HL-60 (cell line): ENCODE measurements at regions not wholly inside any gene's neighbourhood (a gene's known extent, or its start where the extent isn't known, plus 50 kb on each side); places are given as distances from the start of the nearest gene placed in this dataset.
A peak's percentile ranks its signal among the peaks of the same experiment; 100 is the strongest.
"Not testable (repeated sequence)": the region's sequence is repeated elsewhere in the genome, so short reads cannot be mapped to it uniquely, and the experiment has no call there.

Experiments used
- DNase-seq, 2 experiments: peaks; one replicate each; pipeline ENCODE4 v3.0.0-alpha.2; 2010 to 2020; ENCODE audit warnings: low read depth in 1 of 2, low spot score in 1 of 2
- H3K27ac ChIP-seq: fragments of 250-450 bp; sonication (Bioruptor Pico); replicated peaks from 2 replicates; pipeline ENCODE4 v1.5.1; 2020; ENCODE audit warnings: mild to moderate bottlenecking, moderate library complexity
- H3K27me3 ChIP-seq: fragments of 250-450 bp; sonication (Bioruptor Pico); 2 replicates; pipeline ENCODE4 v1.5.1; 2021; ENCODE audit warnings: mild to moderate bottlenecking, moderate library complexity; ENCODE audit not compliant: insufficient read depth, poor library complexity, severe bottlenecking
- H3K4me3 ChIP-seq: replicated peaks from 2 replicates; pipeline ENCODE4 v1.5.1; 2011; ENCODE audit warnings: mild to moderate bottlenecking, control low read depth, low read length; ENCODE audit not compliant: insufficient read depth
- GABPA ChIP-seq: IDR thresholded peaks from 2 replicates; pipeline ENCODE4 v1.6.1; 2012; ENCODE audit warnings: low read depth
- POLR2AphosphoS5 ChIP-seq: IDR thresholded peaks from 2 replicates; pipeline ENCODE4 v1.6.1; 2012; ENCODE audit warnings: low read depth
- SPI1 ChIP-seq: IDR thresholded peaks from 2 replicates; pipeline ENCODE4 v1.6.1; 2012; ENCODE audit warnings: low read depth, mild to moderate bottlenecking, borderline replicate concordance
- TF ChIP-seq, protein P1 (sequence below): IDR thresholded peaks from one replicate; pipeline ENCODE4 v1.5.1; 2011; ENCODE audit warnings: low read length, control low read depth, inconsistent platforms; ENCODE audit not compliant: insufficient read depth
- TF ChIP-seq, protein P2 (sequence below): IDR thresholded peaks from 2 replicates; pipeline ENCODE4 v1.6.1; 2012; ENCODE audit warnings: low read depth; ENCODE audit not compliant: insufficient replicate concordance

DNA sequence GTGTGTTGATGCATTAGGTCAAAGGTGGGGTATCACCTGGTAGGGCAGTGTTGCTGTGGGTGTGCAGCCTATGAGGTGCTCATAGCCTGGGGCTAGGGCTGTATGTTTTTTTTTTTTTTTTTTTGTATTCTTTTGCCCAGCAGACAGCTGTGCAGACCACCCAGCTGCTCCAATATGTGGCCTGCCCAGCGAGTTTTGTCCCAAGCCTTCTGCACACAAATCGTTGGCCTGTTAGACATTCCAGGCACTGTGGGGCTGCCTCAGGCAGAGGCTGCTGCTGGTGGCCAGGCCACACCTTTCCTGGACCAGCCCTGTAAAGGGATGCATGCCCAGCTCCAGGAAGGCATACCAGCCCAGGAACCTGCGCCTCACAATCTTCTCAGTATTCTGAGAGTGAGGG lies 348.5 kb downstream of the JRKL start:
- no peaks in the 10 kb centered on the region for H3K27me3 ChIP-seq
- H3K4me3 ChIP-seq: no peak overlapping the region
- DNase-seq: no peak
- no peak overlapping the region for H3K27ac ChIP-seq
- no peak for TF ChIP-seq GABPA
- TF ChIP-seq, protein P1, sequence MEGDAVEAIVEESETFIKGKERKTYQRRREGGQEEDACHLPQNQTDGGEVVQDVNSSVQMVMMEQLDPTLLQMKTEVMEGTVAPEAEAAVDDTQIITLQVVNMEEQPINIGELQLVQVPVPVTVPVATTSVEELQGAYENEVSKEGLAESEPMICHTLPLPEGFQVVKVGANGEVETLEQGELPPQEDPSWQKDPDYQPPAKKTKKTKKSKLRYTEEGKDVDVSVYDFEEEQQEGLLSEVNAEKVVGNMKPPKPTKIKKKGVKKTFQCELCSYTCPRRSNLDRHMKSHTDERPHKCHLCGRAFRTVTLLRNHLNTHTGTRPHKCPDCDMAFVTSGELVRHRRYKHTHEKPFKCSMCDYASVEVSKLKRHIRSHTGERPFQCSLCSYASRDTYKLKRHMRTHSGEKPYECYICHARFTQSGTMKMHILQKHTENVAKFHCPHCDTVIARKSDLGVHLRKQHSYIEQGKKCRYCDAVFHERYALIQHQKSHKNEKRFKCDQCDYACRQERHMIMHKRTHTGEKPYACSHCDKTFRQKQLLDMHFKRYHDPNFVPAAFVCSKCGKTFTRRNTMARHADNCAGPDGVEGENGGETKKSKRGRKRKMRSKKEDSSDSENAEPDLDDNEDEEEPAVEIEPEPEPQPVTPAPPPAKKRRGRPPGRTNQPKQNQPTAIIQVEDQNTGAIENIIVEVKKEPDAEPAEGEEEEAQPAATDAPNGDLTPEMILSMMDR: no peak
- TF ChIP-seq POLR2AphosphoS5: no peak
- TF ChIP-seq, protein P2, sequence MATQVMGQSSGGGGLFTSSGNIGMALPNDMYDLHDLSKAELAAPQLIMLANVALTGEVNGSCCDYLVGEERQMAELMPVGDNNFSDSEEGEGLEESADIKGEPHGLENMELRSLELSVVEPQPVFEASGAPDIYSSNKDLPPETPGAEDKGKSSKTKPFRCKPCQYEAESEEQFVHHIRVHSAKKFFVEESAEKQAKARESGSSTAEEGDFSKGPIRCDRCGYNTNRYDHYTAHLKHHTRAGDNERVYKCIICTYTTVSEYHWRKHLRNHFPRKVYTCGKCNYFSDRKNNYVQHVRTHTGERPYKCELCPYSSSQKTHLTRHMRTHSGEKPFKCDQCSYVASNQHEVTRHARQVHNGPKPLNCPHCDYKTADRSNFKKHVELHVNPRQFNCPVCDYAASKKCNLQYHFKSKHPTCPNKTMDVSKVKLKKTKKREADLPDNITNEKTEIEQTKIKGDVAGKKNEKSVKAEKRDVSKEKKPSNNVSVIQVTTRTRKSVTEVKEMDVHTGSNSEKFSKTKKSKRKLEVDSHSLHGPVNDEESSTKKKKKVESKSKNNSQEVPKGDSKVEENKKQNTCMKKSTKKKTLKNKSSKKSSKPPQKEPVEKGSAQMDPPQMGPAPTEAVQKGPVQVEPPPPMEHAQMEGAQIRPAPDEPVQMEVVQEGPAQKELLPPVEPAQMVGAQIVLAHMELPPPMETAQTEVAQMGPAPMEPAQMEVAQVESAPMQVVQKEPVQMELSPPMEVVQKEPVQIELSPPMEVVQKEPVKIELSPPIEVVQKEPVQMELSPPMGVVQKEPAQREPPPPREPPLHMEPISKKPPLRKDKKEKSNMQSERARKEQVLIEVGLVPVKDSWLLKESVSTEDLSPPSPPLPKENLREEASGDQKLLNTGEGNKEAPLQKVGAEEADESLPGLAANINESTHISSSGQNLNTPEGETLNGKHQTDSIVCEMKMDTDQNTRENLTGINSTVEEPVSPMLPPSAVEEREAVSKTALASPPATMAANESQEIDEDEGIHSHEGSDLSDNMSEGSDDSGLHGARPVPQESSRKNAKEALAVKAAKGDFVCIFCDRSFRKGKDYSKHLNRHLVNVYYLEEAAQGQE: no peak
- TF ChIP-seq SPI1: no peak

DNA sequence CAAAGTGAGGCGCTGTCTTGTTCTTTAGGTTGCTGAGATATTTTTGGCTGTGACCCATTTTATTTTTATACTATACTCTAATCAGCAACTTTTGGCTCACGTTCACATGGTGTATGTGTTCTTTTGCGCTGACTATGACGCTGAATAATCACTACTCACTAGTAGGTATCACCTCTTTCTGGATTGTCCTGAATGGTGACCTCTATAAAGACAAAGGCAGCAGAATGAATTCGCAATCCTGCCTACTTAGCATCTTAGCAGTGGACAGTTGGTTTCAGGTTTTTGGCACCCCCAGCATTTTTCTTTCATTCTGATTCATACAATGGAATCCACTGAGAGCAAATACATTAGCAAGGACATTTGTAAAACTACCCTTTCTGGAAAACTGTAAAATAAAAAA lies 351.3 kb downstream of the JRKL start:
- Histone ChIP-seq H3K4me3 (no peak overlapping the region), H3K27ac (no peak overlapping the region), H3K27me3 (no peaks in the 10 kb centered on the region)
- TF ChIP-seq GABPA: no peak
- no peak for TF ChIP-seq POLR2AphosphoS5
- no peak for TF ChIP-seq SPI1
- TF ChIP-seq, protein P2: no peak
- TF ChIP-seq, protein P1: no peak
- no peak for DNase-seq

DNA sequence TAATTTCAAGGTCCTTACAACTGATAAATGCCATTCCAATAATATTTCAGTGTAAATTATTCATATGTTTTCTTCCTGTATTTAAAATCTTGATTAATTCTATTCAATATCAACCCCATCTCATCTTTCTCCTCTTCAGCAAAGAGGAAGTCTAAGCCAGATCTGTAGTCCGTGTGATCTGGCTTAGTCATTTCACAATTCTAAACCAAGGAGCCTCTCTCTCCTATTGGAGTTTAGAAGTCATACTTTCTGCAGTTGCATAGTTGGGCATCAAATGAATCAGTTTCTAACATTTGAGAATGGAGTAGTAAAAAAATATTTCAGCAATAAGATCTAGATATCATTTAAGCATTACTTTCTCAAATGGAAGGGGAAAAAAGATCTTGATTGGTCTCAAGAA lies 354.9 kb downstream of the JRKL start:
- TF ChIP-seq POLR2AphosphoS5: no peak
- TF ChIP-seq SPI1: peak; percentile 35; the same call in 1 of the 2 replicates
- Histone ChIP-seq H3K27ac (no peak overlapping the region), H3K4me3 (no peak overlapping the region), H3K27me3 (no peaks in the 10 kb centered on the region)
- DNase-seq: no peak

DNA sequence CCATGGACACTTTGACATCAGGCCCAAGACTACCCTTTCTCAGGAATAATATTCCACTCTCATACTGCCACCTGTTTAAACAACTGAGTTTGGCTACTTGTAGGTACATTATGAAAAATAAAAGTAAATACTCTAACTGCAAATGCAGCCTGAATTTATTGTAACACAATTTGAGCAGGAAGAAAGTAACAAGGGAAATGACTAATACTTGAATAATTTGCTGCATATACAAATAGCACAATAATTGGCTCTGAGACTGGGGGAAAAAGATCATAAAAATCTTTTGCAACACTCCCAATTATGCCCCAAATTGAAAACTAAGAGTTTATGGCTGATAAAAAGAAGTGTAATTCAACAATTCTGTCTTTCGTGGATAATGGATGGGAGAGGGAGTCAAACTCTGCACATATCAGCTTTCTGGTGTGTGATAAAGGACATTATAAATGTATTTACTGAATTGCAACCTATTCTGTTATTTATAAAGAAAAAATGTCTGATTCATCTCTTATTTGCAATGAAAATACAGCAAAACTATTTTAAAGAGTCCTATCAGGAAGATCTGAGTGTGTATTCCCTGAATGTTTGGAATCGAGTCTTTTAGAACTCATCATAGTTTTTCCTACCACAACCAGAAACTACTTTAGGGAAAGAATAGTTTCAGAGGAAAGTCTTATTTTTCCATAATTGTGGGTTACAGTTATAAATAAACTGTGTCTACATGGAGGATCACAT lies 359.0 kb downstream of the JRKL start:
- no peak for DNase-seq
- Histone ChIP-seq H3K27ac (no peak overlapping the region), H3K27me3 (no peaks in the 10 kb centered on the region), H3K4me3 (no peak overlapping the region)
- TF ChIP-seq, protein P1: no peak
- TF ChIP-seq, protein P2: no peak
- no peak for TF ChIP-seq POLR2AphosphoS5
- no peak for TF ChIP-seq GABPA
- no peak for TF ChIP-seq SPI1

DNA sequence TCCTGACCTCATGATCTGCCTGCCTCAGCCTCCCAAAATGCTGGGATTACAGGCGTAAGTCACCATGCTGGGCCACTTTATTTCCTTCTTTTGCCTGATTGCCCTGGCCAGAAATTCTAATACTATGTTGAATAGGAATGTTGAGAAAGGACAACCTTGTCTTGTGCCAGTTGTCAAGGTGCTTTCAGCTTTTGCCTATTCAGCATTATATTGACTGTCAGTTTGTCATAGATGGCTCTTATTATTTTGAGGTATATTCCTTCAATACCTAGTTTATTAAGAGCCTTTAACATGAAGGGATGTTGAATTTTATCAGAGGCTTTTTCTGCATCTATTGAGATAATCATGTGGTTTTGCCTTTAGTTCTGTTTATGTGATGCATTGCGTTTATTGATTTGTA lies 362.0 kb downstream of the JRKL start:
- H3K27me3 ChIP-seq, DNase-seq, H3K27ac ChIP-seq, H3K4me3 ChIP-seq: not testable (repeated sequence)
